ENCODE measurements at regions not wholly inside any gene's neighbourhood (a gene's known extent, or its start where the extent isn't known, plus 50 kb on each side); places are given as distances from the start of the nearest gene placed in this dataset.

DNA sequence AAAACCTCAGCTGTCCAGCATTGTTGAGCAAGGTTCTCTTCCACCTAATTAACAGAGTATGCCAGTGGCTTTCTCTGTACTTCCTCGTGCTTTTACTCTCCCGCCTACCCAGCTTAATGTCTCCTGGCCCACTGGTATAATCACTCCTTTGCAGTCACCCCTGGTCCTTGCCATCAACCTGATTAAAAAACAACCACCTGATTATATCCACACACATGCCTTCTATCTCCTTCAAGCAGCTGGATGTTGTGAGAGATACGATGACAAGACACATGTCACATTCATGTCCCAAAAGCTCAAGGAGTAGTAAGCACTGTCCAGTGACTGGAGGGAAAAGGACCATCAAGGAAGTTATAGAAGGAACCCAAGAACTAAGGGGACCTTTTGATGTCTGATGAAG, 241.3 kb upstream of the GRIP1 start:
- H3K9me3 ChIP-seq (ENCODE audit: control insufficient read depth, insufficient read depth, low read length) = no peaks in the 10 kb centered on the region

DNA sequence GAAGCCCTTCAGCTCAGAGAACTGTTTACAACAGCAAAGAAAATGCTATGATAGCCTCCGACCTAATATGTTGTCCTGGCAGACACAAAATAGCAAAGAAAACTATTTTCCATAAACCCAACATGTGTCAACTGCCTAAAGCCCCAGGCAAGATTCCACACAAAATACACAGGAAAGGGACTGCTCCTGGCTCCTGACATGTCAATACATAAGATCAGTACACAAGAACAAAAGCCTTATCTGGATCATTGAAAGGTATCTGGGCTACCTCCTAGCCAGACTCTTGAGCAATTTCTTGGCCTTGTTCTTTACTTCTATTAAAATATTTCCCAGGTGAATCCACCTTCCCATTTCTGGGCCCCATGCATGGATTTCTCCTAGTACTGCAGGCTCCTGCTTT, 242.3 kb upstream of the GRIP1 start:
- H3K27me3 ChIP-seq (ENCODE audit: control insufficient read depth, insufficient read depth, low read length) = no peaks in the 10 kb centered on the region

More for the DNA sequence above, 241.3 kb upstream of the GRIP1 start:
- Histone ChIP-seq H3K4me3 (ENCODE audit: low read depth, low read length) (no peak overlapping the region), H3K27me3 (ENCODE audit: control insufficient read depth, insufficient read depth, low read length) (no peaks in the 10 kb centered on the region), H3K36me3 (ENCODE audit: control insufficient read depth, insufficient read depth, low read length) (no peaks in the 10 kb centered on the region), H3K4me1 (ENCODE audit: control insufficient read depth, insufficient read depth, low read length) (no peaks in the 10 kb centered on the region), H3K9ac (ENCODE audit: low read depth, low read length) (no peak overlapping the region)

DNA sequence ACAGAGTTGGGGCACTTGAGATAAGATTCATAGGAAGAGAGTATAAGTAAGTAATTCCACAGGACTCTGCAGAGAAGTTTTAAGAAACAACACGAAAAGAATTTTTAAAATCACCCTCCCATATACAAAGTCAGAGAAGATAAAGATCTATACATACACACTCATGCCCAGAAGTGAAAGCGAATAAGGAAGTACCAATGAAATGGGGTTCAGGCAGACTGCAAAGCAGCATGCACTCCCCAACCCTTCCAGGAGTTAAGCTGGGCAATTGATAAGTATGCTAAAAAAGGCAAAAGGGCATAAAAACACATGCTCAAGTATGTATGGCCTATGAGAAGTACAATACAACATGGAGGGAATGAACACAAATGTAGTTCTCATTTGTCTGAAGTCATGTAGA, 246.2 kb upstream of the GRIP1 start:
- H3K9ac ChIP-seq (ENCODE audit: low read depth, low read length) = no peak overlapping the region
- H3K4me3 ChIP-seq (ENCODE audit: low read depth, low read length) = no peak overlapping the region
- no peaks in the 10 kb centered on the region for H3K36me3 ChIP-seq (ENCODE audit: control insufficient read depth, insufficient read depth, low read length)
- peaks cover 2% of the 10 kb centered on the region for H3K4me1 ChIP-seq (ENCODE audit: control insufficient read depth, insufficient read depth, low read length)
- H3K9me3 ChIP-seq (ENCODE audit: control insufficient read depth, insufficient read depth, low read length) = no peaks in the 10 kb centered on the region
- no peaks in the 10 kb centered on the region for H3K27me3 ChIP-seq (ENCODE audit: control insufficient read depth, insufficient read depth, low read length)

More for the DNA sequence above, 242.3 kb upstream of the GRIP1 start:
- Histone ChIP-seq H3K9ac (ENCODE audit: low read depth, low read length) (no peak overlapping the region), H3K4me3 (ENCODE audit: low read depth, low read length) (no peak overlapping the region), H3K4me1 (ENCODE audit: control insufficient read depth, insufficient read depth, low read length) (no peaks in the 10 kb centered on the region), H3K9me3 (ENCODE audit: control insufficient read depth, insufficient read depth, low read length) (no peaks in the 10 kb centered on the region), H3K36me3 (ENCODE audit: control insufficient read depth, insufficient read depth, low read length) (no peaks in the 10 kb centered on the region)

DNA sequence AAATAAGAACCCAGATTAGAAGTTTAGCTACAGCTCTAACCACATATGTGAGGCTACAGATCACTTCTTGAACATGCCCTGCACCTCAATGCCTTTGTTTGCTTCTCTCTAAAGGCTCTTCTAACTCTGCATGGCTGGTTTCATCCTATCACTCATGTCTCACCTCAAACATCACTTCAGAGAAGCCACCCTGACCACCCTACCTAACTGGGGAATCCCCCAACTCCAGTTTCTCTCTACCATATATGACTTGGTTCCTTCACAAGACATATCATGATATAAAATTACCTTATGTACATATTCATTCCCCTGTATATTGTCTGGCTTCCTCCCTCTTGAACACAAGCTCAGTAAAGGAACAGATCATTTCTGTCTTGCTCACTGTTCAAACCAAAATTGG, 250.2 kb upstream of the GRIP1 start:
- no peaks in the 10 kb centered on the region for H3K27me3 ChIP-seq (ENCODE audit: control insufficient read depth, insufficient read depth, low read length)
- no peaks in the 10 kb centered on the region for H3K9me3 ChIP-seq (ENCODE audit: control insufficient read depth, insufficient read depth, low read length)
- H3K4me1 ChIP-seq (ENCODE audit: control insufficient read depth, insufficient read depth, low read length) = peaks cover 2% of the 10 kb centered on the region
- no peaks in the 10 kb centered on the region for H3K36me3 ChIP-seq (ENCODE audit: control insufficient read depth, insufficient read depth, low read length)
- no peak overlapping the region for H3K9ac ChIP-seq (ENCODE audit: low read depth, low read length)
- no peak overlapping the region for H3K4me3 ChIP-seq (ENCODE audit: low read depth, low read length)

DNA sequence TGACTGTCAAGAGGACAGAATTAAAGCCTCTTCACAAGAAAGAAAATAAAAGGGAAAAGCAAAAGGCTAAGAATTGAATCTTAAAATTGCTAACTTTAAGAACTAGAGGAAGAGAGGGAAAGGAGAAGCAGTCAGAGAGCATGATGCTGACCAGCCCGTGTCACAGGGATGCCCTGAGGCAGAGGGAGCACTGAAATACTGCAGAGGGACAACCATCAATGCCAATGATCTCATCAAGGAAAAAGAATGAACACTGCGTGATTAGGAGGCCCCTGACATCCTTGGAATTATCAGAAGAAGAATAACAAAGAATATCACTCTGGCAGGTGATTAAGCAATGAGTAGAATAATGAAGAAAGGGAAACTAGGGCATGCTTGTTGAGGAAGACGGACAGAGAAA, 252.2 kb upstream of the GRIP1 start:
- no peaks in the 10 kb centered on the region for H3K27me3 ChIP-seq (ENCODE audit: control insufficient read depth, insufficient read depth, low read length)
- H3K4me1 ChIP-seq (ENCODE audit: control insufficient read depth, insufficient read depth, low read length) = peaks cover 2% of the 10 kb centered on the region
- no peak overlapping the region for H3K4me3 ChIP-seq (ENCODE audit: low read depth, low read length)
- H3K36me3 ChIP-seq (ENCODE audit: control insufficient read depth, insufficient read depth, low read length) = no peaks in the 10 kb centered on the region
- H3K9ac ChIP-seq (ENCODE audit: low read depth, low read length) = no peak overlapping the region
- H3K9me3 ChIP-seq (ENCODE audit: control insufficient read depth, insufficient read depth, low read length) = no peaks in the 10 kb centered on the region

DNA sequence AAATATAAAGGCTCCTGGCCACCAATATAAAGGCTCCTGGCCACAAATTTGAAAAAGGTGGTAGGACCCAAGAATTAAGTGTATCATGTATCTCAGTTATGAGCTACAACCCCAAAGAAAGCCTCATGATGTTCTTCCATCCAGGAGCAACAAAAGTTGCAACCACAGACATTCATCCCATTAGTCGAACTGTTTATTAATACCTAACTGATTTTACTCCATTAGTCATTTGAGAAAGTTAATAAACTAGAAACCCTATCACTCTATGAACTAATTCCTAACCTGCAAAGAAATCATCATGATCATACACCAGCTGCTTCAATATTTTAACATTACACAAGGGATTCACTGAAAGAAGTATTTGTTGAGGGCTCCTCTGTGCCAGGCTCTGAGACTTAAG, 253.2 kb upstream of the GRIP1 start:
- no peaks in the 10 kb centered on the region for H3K4me1 ChIP-seq (ENCODE audit: control insufficient read depth, insufficient read depth, low read length)
- H3K4me3 ChIP-seq (ENCODE audit: low read depth, low read length) = no peak overlapping the region
- no peaks in the 10 kb centered on the region for H3K9me3 ChIP-seq (ENCODE audit: control insufficient read depth, insufficient read depth, low read length)
- no peaks in the 10 kb centered on the region for H3K27me3 ChIP-seq (ENCODE audit: control insufficient read depth, insufficient read depth, low read length)
- H3K36me3 ChIP-seq (ENCODE audit: control insufficient read depth, insufficient read depth, low read length) = no peaks in the 10 kb centered on the region
- no peak overlapping the region for H3K9ac ChIP-seq (ENCODE audit: low read depth, low read length)

DNA sequence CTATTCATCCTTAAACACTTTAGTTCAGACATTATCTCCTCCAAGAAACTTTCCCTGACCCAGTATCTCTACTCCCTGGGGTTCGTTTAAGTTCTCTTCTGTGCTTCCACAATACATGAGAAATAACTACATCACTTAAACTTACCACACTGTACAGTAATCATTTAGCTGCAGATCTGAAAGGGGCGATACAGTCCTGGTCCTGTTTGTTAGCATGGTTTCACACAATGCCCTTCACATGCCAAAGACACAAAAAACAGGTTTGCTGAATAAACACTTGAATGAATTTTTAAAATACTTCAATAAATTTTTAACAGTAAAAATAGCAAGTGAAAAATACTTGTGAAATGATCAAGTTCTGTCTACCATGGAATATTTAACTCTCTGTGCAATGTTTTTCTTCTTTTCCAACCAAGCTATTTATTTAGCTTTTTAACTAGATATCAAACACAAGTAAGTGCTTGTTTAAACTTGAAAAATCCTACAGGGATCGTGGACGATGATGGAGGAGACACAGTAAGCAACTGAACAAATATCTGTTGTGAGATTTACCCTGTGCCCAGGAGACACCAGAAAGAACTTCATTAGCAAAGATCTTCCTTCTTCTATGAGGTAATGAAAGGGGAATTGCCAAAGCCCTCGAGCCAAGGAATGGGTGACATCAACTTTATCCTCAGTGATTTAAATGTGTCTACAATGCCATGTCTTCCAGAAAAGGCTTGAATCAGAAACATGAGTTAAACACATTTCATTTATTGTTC, 255.6 kb upstream of the GRIP1 start:
- no peak overlapping the region for H3K4me3 ChIP-seq (ENCODE audit: low read depth, low read length)
- no peaks in the 10 kb centered on the region for H3K9me3 ChIP-seq (ENCODE audit: control insufficient read depth, insufficient read depth, low read length)
- no peaks in the 10 kb centered on the region for H3K4me1 ChIP-seq (ENCODE audit: control insufficient read depth, insufficient read depth, low read length)
- H3K27me3 ChIP-seq (ENCODE audit: control insufficient read depth, insufficient read depth, low read length) = no peaks in the 10 kb centered on the region
- H3K9ac ChIP-seq (ENCODE audit: low read depth, low read length) = no peak overlapping the region
- H3K36me3 ChIP-seq (ENCODE audit: control insufficient read depth, insufficient read depth, low read length) = no peaks in the 10 kb centered on the region

DNA sequence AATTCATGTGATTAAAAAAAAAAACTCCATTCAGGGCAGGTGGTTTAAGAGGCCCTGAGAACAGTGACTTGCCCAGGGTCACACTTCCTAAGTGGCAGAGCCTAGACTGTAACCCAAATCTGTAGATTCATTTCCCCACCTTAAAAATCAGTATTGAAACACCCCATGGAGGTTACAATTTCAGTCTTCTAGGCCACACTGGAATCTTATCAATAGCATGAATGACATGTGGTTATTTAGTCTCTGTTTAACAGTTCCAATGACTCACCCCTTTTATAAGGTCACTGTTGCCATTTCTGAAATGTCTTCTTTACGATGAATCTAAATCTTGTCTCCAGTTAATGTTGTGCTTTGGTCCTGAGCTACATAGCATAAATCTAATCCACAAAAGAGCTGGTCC, 262.3 kb upstream of the GRIP1 start:
- H3K9ac ChIP-seq (ENCODE audit: low read depth, low read length) = no peak overlapping the region
- no peaks in the 10 kb centered on the region for H3K9me3 ChIP-seq (ENCODE audit: control insufficient read depth, insufficient read depth, low read length)
- H3K4me3 ChIP-seq (ENCODE audit: low read depth, low read length) = no peak overlapping the region
- H3K4me1 ChIP-seq (ENCODE audit: control insufficient read depth, insufficient read depth, low read length) = peaks cover 6% of the 10 kb centered on the region
- no peaks in the 10 kb centered on the region for H3K36me3 ChIP-seq (ENCODE audit: control insufficient read depth, insufficient read depth, low read length)
- no peaks in the 10 kb centered on the region for H3K27me3 ChIP-seq (ENCODE audit: control insufficient read depth, insufficient read depth, low read length)

DNA sequence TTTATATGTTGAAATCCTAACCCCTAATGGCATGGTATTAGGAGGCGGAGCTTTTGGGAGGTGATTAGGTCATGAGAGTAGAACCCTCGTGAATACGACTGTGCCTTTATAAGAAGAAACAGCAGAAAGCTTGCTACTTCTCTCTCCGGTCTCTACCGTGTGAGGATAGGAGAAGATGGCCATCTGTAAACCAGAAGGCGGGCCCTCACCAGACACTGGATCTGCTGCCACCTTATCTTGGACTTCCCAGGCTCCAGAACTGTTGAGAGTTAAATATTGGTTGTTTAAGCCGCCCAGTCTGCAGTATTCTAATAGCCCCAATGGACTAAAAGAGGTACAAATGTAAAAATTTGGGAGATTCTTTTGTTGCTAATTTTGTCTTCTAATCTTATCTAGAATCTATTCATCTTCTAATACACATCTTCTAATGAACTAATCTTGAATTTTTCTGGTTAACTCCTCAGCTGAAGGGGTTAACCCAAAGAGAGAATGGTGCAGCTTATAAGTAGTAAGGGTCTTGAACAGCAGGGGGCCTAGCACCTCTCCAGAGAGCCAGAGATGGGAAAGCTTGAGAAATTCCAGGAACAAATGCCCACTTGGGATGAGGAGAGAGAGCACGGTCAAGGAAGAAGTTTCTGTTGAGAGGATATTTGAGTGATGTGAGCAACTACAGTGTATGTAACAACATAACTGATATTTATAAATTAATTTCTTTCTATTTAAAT, 264.0 kb upstream of the GRIP1 start:
- Histone ChIP-seq H3K9ac (ENCODE audit: low read depth, low read length) (no peak overlapping the region), H3K4me1 (ENCODE audit: control insufficient read depth, insufficient read depth, low read length) (peaks cover 6% of the 10 kb centered on the region), H3K36me3 (ENCODE audit: control insufficient read depth, insufficient read depth, low read length) (no peaks in the 10 kb centered on the region), H3K9me3 (ENCODE audit: control insufficient read depth, insufficient read depth, low read length) (no peaks in the 10 kb centered on the region), H3K4me3 (ENCODE audit: low read depth, low read length) (no peak overlapping the region), H3K27me3 (ENCODE audit: control insufficient read depth, insufficient read depth, low read length) (no peaks in the 10 kb centered on the region)

DNA sequence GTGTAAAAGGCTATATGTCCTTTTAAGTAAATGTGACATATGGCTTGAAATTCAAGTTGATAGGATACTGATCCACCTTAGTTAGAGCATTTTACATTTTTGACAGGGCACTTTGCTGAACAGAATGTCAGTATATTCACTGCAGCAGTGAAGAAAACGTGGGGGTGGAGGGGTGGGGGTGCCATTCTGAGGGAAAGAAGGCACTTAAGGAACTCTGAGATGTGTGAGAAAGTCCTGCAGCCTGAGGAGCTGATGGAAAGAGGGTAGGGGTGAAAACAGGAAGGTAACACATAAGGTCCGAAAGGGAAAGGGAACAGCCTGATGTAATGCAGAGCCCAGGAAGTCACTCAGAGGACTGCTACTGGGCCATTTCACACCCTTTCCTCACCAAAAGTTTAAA, 265.5 kb upstream of the GRIP1 start:
- Histone ChIP-seq H3K4me1 (ENCODE audit: control insufficient read depth, insufficient read depth, low read length) (peaks cover 6% of the 10 kb centered on the region), H3K27me3 (ENCODE audit: control insufficient read depth, insufficient read depth, low read length) (no peaks in the 10 kb centered on the region), H3K9me3 (ENCODE audit: control insufficient read depth, insufficient read depth, low read length) (no peaks in the 10 kb centered on the region), H3K4me3 (ENCODE audit: low read depth, low read length) (no peak overlapping the region), H3K9ac (ENCODE audit: low read depth, low read length) (no peak overlapping the region), H3K36me3 (ENCODE audit: control insufficient read depth, insufficient read depth, low read length) (no peaks in the 10 kb centered on the region)

DNA sequence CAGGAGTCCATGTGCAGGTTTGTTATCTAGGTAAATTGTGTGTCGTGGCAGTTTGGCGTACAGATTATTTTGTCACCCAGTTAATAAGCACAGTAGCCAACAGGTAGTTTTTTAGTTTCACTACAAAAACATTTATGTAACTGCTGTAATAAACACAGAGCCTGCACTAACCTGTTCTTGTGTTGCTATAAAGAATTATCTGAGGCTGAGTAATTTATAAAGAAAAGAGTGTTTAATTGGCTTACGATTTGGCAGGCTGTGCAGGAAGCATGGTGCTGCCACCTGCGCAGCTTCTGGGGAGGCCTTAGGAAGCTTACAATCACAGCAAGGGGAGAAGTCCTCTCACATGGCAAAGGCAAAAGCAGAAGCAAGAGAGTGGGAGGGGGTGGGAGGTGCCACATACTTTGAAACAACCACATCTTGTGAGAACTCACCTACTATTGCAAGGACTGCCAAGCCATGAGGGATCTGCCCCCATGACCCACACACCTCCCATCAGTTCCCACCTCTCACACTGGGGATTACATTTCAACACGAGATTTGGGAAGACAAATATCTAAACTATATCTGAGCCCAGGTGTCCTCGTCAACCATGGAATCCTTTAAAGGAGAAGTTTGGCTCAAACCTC, 266.4 kb upstream of the GRIP1 start:
- no peak overlapping the region for H3K4me3 ChIP-seq (ENCODE audit: low read depth, low read length)
- H3K9me3 ChIP-seq (ENCODE audit: control insufficient read depth, insufficient read depth, low read length) = no peaks in the 10 kb centered on the region
- no peak overlapping the region for H3K9ac ChIP-seq (ENCODE audit: low read depth, low read length)
- no peaks in the 10 kb centered on the region for H3K27me3 ChIP-seq (ENCODE audit: control insufficient read depth, insufficient read depth, low read length)
- no peaks in the 10 kb centered on the region for H3K36me3 ChIP-seq (ENCODE audit: control insufficient read depth, insufficient read depth, low read length)
- peaks cover 6% of the 10 kb centered on the region for H3K4me1 ChIP-seq (ENCODE audit: control insufficient read depth, insufficient read depth, low read length)

DNA sequence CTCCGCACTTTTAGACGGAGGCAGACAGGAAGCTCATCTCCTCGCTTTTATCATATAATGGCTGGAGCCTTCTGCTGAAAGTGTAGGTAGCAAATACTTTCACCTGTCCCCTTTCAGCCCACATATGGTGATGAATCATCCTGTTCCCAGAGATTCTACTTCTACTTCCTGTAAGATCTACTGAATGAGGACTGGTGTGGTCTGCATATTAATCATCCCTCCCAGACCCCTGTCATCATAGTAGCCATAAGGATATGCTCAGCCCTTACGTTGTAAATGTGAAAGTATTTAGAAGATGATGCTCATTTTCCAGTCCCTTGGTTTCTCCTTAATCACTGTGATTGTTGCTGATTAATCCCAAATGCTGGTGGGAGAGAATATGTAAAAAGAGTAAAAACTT, 268.2 kb upstream of the GRIP1 start:
- no peak overlapping the region for H3K4me3 ChIP-seq (ENCODE audit: low read depth, low read length)
- H3K4me1 ChIP-seq (ENCODE audit: control insufficient read depth, insufficient read depth, low read length) = peaks cover 6% of the 10 kb centered on the region
- H3K9ac ChIP-seq (ENCODE audit: low read depth, low read length) = no peak overlapping the region
- no peaks in the 10 kb centered on the region for H3K27me3 ChIP-seq (ENCODE audit: control insufficient read depth, insufficient read depth, low read length)
- no peaks in the 10 kb centered on the region for H3K9me3 ChIP-seq (ENCODE audit: control insufficient read depth, insufficient read depth, low read length)
- no peaks in the 10 kb centered on the region for H3K36me3 ChIP-seq (ENCODE audit: control insufficient read depth, insufficient read depth, low read length)
